ENCODE measurements at regions not wholly inside any gene's neighbourhood (a gene's known extent, or its start where the extent isn't known, plus 50 kb on each side); places are given as distances from the start of the nearest gene placed in this dataset.

- H3K4me3 ChIP-seq (replicated peaks in 1 of 3; ENCODE audit: insufficient read depth in 1 of 3, low read depth in 2 of 3, low read length in 3 of 3): no peak overlapping the region
- H3K36me3 ChIP-seq (replicated peaks in 1 of 2; ENCODE audit: control insufficient read depth in 1 of 2, insufficient read depth in 2 of 2, low read length in 2 of 2): no peaks in the 10 kb centered on the region
- ATAC-seq: no peak
- peaks cover 16% of the 10 kb centered on the region; the same call in 1 of the 2 replicates for H3K9me3 ChIP-seq (ENCODE audit: low read length)
- H3K79me2 ChIP-seq (ENCODE audit: insufficient read depth, low read length): no peaks in the 10 kb centered on the region
- no peak overlapping the region for H3K4me2 ChIP-seq (ENCODE audit: low read depth, low read length)
- no peak overlapping the region for H3K9ac ChIP-seq (ENCODE audit: insufficient read depth, low read depth, low read length)
- no peak for DNase-seq (ENCODE audit: low spot score)
- H4K20me1 ChIP-seq (ENCODE audit: insufficient read depth, low read length): no peaks in the 10 kb centered on the region
- no peaks in the 10 kb centered on the region for H3K27me3 ChIP-seq (ENCODE audit: control insufficient read depth in 1 of 2, insufficient read depth in 2 of 2, low read length in 2 of 2)
- in situ Hi-C loops (cut with HindIII; ENCODE audit: extremely low pct_ligation_motif_present, low pct_unique_long_range_greater_than_20kb) (no loop called here), intact Hi-C loops (cut with micrococcal nuclease; ENCODE audit: unreplicated experiment) (no loop called here)
- 20% methylated on average over 3 of the region's 3 CpGs for WGBS (ENCODE audit: low lambda C conversion rate)
- no peak overlapping the region for H3K27ac ChIP-seq (ENCODE audit: extremely low read length, insufficient read depth, low read length)
- ChIA-PET POLR2A (no interaction called here), CTCF (ENCODE audit: low intra/inter-chr PET ratio, low total read pairs) (no interaction called here)
- H3K4me1 ChIP-seq (ENCODE audit: insufficient read depth, low read length): peaks cover 5% of the 10 kb centered on the region; the same call in 1 of the 2 replicates
- H2AFZ ChIP-seq (ENCODE audit: low read length): no peak overlapping the region
- no TSS peak for BruUV-seq (replicated peaks)
- no peak for FAIRE-seq
- no peak for TF ChIP-seq IKZF5 (CRISPR knock-in tag; IDR thresholded peaks at IDR 0.05)
- no peak for TF ChIP-seq PRDM10 (CRISPR knock-in tag; IDR thresholded peaks at IDR 0.05; ENCODE audit: low read depth)
- no peak for TF ChIP-seq ZNF776 (CRISPR knock-in tag; IDR thresholded peaks at IDR 0.05)
- no peak for TF ChIP-seq ZNF331 (CRISPR knock-in tag; IDR thresholded peaks at IDR 0.05)
- TF ChIP-seq ZHX2 (IDR thresholded peaks at IDR 0.05; ENCODE audit: low read depth): no peak
- no peak for TF ChIP-seq ZHX2 (CRISPR knock-in tag; IDR thresholded peaks at IDR 0.05; ENCODE audit: borderline replicate concordance)
- TF ChIP-seq MATR3 (CRISPR knock-in tag; IDR thresholded peaks at IDR 0.05): no peak
- no peak for TF ChIP-seq ZNF740 (CRISPR knock-in tag; IDR thresholded peaks at IDR 0.05)
- TF ChIP-seq ZMYM4 (CRISPR knock-in tag; IDR thresholded peaks at IDR 0.05): no peak
- TF ChIP-seq ZNF800 (CRISPR knock-in tag; IDR thresholded peaks at IDR 0.05): no peak
- TF ChIP-seq GZF1 (CRISPR knock-in tag; IDR thresholded peaks at IDR 0.05): no peak
- no peak for TF ChIP-seq MIER2 (CRISPR knock-in tag; IDR thresholded peaks at IDR 0.05)
- no peak for TF ChIP-seq ZNF160 (CRISPR knock-in tag; IDR thresholded peaks at IDR 0.05)
These were observed 105.7 kb upstream of the LDAH start for GRCh38 chr2:20928617-20929016.

Data from HepG2 (cell line).